ENCODE measurements at regions not wholly inside any gene's neighbourhood (a gene's known extent, or its start where the extent isn't known, plus 50 kb on each side); places are given as distances from the start of the nearest gene placed in this dataset.

GRCh38 chr12:88251798-88252197 is 109.7 kb downstream of the TMTC3 start:
- no peak for DNase-seq

- DNase-seq: no peak
These were observed 111.4 kb downstream of the TMTC3 start for GRCh38 chr12:88253371-88253978.

GRCh38 chr12:88255224-88255623 is 113.1 kb downstream of the TMTC3 start:
- no peak for DNase-seq

GRCh38 chr12:88255847-88256246 is 113.7 kb downstream of the TMTC3 start:
- no peak for DNase-seq

GRCh38 chr12:88258396-88258795 is 116.3 kb downstream of the TMTC3 start:
- no peak for DNase-seq

GRCh38 chr12:88266806-88267360 is 124.8 kb downstream of the TMTC3 start:
- no peak for DNase-seq

GRCh38 chr12:88267630-88268029 is 125.5 kb downstream of the TMTC3 start:
- DNase-seq: no peak

GRCh38 chr12:88272456-88272855 is 130.3 kb downstream of the TMTC3 start:
- DNase-seq: no peak

- no peak for DNase-seq
These were observed 131.3 kb downstream of the TMTC3 start for GRCh38 chr12:88273450-88273849.

- no peak for DNase-seq
These were observed 131.8 kb downstream of the TMTC3 start for GRCh38 chr12:88273875-88274274.

GRCh38 chr12:88291498-88292131 is 149.5 kb downstream of the TMTC3 start:
- DNase-seq: no peak

- DNase-seq: no peak
These were observed 156.0 kb downstream of the TMTC3 start for GRCh38 chr12:88298014-88298682.

GRCh38 chr12:88298761-88299242 is 156.7 kb downstream of the TMTC3 start:
- no peak for DNase-seq

- DNase-seq: peak; percentile 8
These were observed 157.5 kb downstream of the TMTC3 start for GRCh38 chr12:88299567-88300101.

GRCh38 chr12:88300931-88301330 is 158.8 kb downstream of the TMTC3 start:
- DNase-seq: no peak

- DNase-seq: no peak
These were observed 161.2 kb downstream of the TMTC3 start for GRCh38 chr12:88303335-88303734.

- no peak for DNase-seq
These were observed 163.3 kb downstream of the TMTC3 start for GRCh38 chr12:88305254-88305890.

GRCh38 chr12:88306471-88307069 is 164.5 kb downstream of the TMTC3 start:
- DNase-seq: no peak

GRCh38 chr12:88307961-88308360 is 165.9 kb downstream of the TMTC3 start:
- DNase-seq: no peak

GRCh38 chr12:88308825-88309224 is 166.7 kb downstream of the TMTC3 start:
- DNase-seq: no peak

GRCh38 chr12:88309546-88309945 is 167.4 kb downstream of the TMTC3 start:
- DNase-seq: no peak

GRCh38 chr12:88310069-88310468 is 168.0 kb downstream of the TMTC3 start:
- DNase-seq: no peak

- DNase-seq: no peak
These were observed 168.6 kb downstream of the TMTC3 start for GRCh38 chr12:88310666-88311065.
